HCT116 (cell line): ENCODE measurements at regions not wholly inside any gene's neighbourhood (a gene's known extent, or its start where the extent isn't known, plus 50 kb on each side); places are given as distances from the start of the nearest gene placed in this dataset.

Source experiments
- ATAC-seq: fragments of 200-7000 bp; cut with Tn5 transposase; 2 replicates; pipeline ENCODE4 v1.9.1; 2020; ENCODE audit warnings: mild to moderate bottlenecking, moderate library complexity
- BruUV-seq: library from RNA; stranded (reverse); fragments of 400-500 nt; replicated peaks from 2 replicates; lab custom pipeline; 2021; lab: Mats Ljungman, UMichigan
- CTCF ChIA-PET: fragments of 300-600 bp; sonication (Branson Sonifier 250); formaldehyde crosslinking; loops from one replicate; lab custom pipeline; 2021; ENCODE audit warnings: antibody characterized with exemption; lab: Charles Lee
- POLR2A ChIA-PET: fragments of 300-600, 350-600 bp; sonication (Branson Sonifier 250); formaldehyde crosslinking; loops from one replicate; lab custom pipeline; 2021; ENCODE audit warnings: antibody characterized with exemption; lab: Charles Lee
- RAD21 ChIA-PET, 2 experiments: fragments of 300-600 bp; sonication (Branson Sonifier 250); formaldehyde crosslinking; loops; one replicate each; lab custom pipeline; 2023; ENCODE audit warnings: low total read pairs in 2 of 2; ENCODE audit not compliant: uncharacterized antibody in 2 of 2, unreplicated experiment in 2 of 2, low non-redundant PET in 1 of 2; lab: Charles Lee
- DNase-seq: peaks from one replicate; pipeline ENCODE4 v3.0.0-alpha.2; 2010; ENCODE audit warnings: low read depth, low spot score
- H2AFZ ChIP-seq: fragments of 200-600 bp; shearing (Covaris generic), sonication (generic); 2 replicates; pipeline ENCODE4 v1.6.1; 2017; ENCODE audit warnings: low read depth, mixed run types, mixed read lengths, antibody characterized with exemption, low read length; ENCODE audit not compliant: poor library complexity, severe bottlenecking
- H3K27ac ChIP-seq: 2 replicates; pipeline ENCODE4 v1.5.1; 2012; ENCODE audit warnings: low read depth, low read length
- H3K27me3 ChIP-seq: fragments of 200-600 bp; sonication (generic); 2 replicates; pipeline ENCODE4 v1.6.1; 2016; ENCODE audit warnings: mixed run types, low read length, mixed read lengths; ENCODE audit not compliant: insufficient read depth
- H3K36me3 ChIP-seq, 2 experiments: fragments of 200-500 bp in 1 of 2; fragments of 200-600 bp in 1 of 2; sonication (Bioruptor generic) in 1 of 2; sonication (generic) in 1 of 2; 2 replicates each; pipeline versions ENCODE4 v1.5.1 to v1.6.1; 2014 to 2016; ENCODE audit warnings: low read length in 2 of 2, inconsistent platforms in 1 of 2, mixed read lengths in 1 of 2, mixed run types in 1 of 2; ENCODE audit not compliant: insufficient read depth in 2 of 2, control insufficient read depth in 1 of 2
- H3K4me1 ChIP-seq, 2 experiments: fragments of 200-600 bp in 1 of 2; sonication (generic) in 1 of 2; 2 replicates each; pipeline versions ENCODE4 v1.5.1 to v1.6.1; 2012 to 2017; ENCODE audit warnings: low read length in 2 of 2, inconsistent platforms in 1 of 2, mild to moderate bottlenecking in 1 of 2, mixed read lengths in 1 of 2, mixed run types in 1 of 2, moderate library complexity in 1 of 2; ENCODE audit not compliant: insufficient read depth in 2 of 2, control insufficient read depth in 1 of 2
- H3K4me2 ChIP-seq: fragments of 200-600 bp; sonication (generic); 2 replicates; pipeline ENCODE4 v1.6.1; 2017; ENCODE audit warnings: mixed run types, low read length, mixed read lengths
- H3K4me3 ChIP-seq, 2 experiments: fragments of 200-600 bp in 1 of 2; sonication (generic) in 1 of 2; replicated peaks in 1 of 2; 2 replicates each; pipeline ENCODE4 v1.5.1; 2011 to 2016; ENCODE audit warnings: low read length in 2 of 2, control low read depth in 1 of 2, low read depth in 1 of 2, mild to moderate bottlenecking in 1 of 2, mixed read lengths in 1 of 2, mixed run types in 1 of 2
- H3K79me2 ChIP-seq: fragments of 200-600 bp; sonication (generic); 2 replicates; pipeline ENCODE4 v1.6.1; 2017; ENCODE audit warnings: mild to moderate bottlenecking, mixed run types, low read length, moderate library complexity, mixed read lengths; ENCODE audit not compliant: insufficient read depth
- H3K9ac ChIP-seq: fragments of 200-600 bp; sonication (generic); 2 replicates; pipeline ENCODE4 v1.6.1; 2016; ENCODE audit warnings: low read length, mixed read lengths
- H3K9me2 ChIP-seq: fragments of 200-600 bp; sonication (generic), shearing (Covaris generic); 2 replicates; pipeline ENCODE4 v1.6.1; 2017; ENCODE audit warnings: mixed run types, mild to moderate bottlenecking, moderate library complexity; ENCODE audit not compliant: insufficient read depth
- H3K9me3 ChIP-seq, 2 experiments: fragments of 200-500 bp in 1 of 2; fragments of 200-600 bp in 1 of 2; sonication (Bioruptor generic) in 1 of 2; sonication (generic) in 1 of 2; 2 replicates each; pipeline ENCODE4 v1.6.1; 2014 to 2017; ENCODE audit warnings: low read length in 2 of 2, mixed read lengths in 2 of 2, inconsistent platforms in 1 of 2, low read depth in 1 of 2, mild to moderate bottlenecking in 1 of 2, mixed run types in 1 of 2, moderate library complexity in 1 of 2; ENCODE audit not compliant: control insufficient read depth in 1 of 2, insufficient read depth in 1 of 2
- H4K20me1 ChIP-seq: fragments of 200-600 bp; sonication (generic), shearing (Covaris generic); 2 replicates; pipeline ENCODE4 v1.6.1; 2017; ENCODE audit warnings: mixed run types, mild to moderate bottlenecking, moderate library complexity; ENCODE audit not compliant: insufficient read depth
- CEBPB ChIP-seq: IDR thresholded peaks from 2 replicates; pipeline ENCODE4 v1.6.1; 2012; ENCODE audit warnings: low read depth
- EGR1 ChIP-seq: IDR thresholded peaks from 2 replicates; pipeline ENCODE4 v1.6.1; 2012; ENCODE audit warnings: low read depth
- EZH2phosphoT487 ChIP-seq: fragments of 200-600 bp; IDR thresholded peaks from 2 replicates; pipeline ENCODE4 v1.6.1; 2018; ENCODE audit warnings: antibody characterized with exemption, borderline replicate concordance
- FOSL1 ChIP-seq: IDR thresholded peaks from 2 replicates; pipeline ENCODE4 v1.6.1; 2012; ENCODE audit warnings: low read depth
- JUND ChIP-seq: IDR thresholded peaks from 2 replicates; pipeline ENCODE4 v1.6.1; 2012
- MAX ChIP-seq: IDR thresholded peaks from 2 replicates; pipeline ENCODE4 v1.6.1; 2012
- POLR2AphosphoS5 ChIP-seq: IDR thresholded peaks from 2 replicates; pipeline ENCODE4 v1.6.1; 2011; ENCODE audit warnings: mild to moderate bottlenecking, low read depth, low read length, moderate library complexity
- RAD21 ChIP-seq: IDR thresholded peaks from 2 replicates; pipeline ENCODE4 v1.6.1; 2012; ENCODE audit warnings: low read depth, mild to moderate bottlenecking
- SP1 ChIP-seq: IDR thresholded peaks from 2 replicates; pipeline ENCODE4 v1.6.1; 2012; ENCODE audit warnings: low read depth
- SRF ChIP-seq: IDR thresholded peaks from 2 replicates; pipeline ENCODE4 v1.6.1; 2012; ENCODE audit warnings: low read depth
- TCF7L2 ChIP-seq: IDR thresholded peaks from 2 replicates; pipeline ENCODE4 v1.7.0; 2011; ENCODE audit warnings: borderline replicate concordance, inconsistent platforms; ENCODE audit not compliant: insufficient read depth, insufficient read length; ENCODE audit errors: extremely low read depth
- YY1 ChIP-seq: IDR thresholded peaks from 2 replicates; pipeline ENCODE4 v1.6.1; 2011; ENCODE audit warnings: low read length, low read depth, moderate library complexity, mild to moderate bottlenecking; ENCODE audit not compliant: insufficient replicate concordance; ENCODE audit errors: extremely low read depth
- ZFX ChIP-seq: fragments of 450-650 bp; IDR thresholded peaks from 2 replicates; pipeline ENCODE4 v1.6.1; 2017
- intact Hi-C: fragments of 100-400 bp; cut with micrococcal nuclease; formaldehyde crosslinking; loops from 2 replicates; pipeline ENCODE4 v1.10.0; 2022

DNA sequence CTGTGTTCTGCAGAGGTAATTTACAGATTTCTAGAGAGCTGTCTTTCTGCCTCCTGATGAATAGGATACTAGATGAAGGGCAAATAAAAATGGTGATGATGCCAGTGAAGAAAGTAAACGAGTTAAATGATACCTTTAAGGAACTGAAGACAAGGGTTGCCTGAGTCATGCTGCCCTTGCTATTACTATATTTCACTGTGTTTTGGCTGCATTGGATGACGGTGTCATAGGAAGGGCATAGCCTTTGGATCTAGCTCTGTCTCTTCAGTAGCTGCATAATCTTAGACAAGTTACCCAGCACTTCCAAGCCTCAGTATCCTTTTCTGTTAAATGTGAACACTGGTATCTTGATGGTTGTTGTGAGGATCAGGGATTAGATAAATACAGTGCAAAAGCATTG is 131.5 kb upstream of the FGGY start (continued):
- no peak for TF ChIP-seq TCF7L2
- TF ChIP-seq, all 23 proteins: peak for 0

- Histone ChIP-seq H3K36me3 (no peaks in the 10 kb centered on the region), H3K9me2 (no peaks in the 10 kb centered on the region), H3K27ac (no peak overlapping the region), H3K27me3 (no peaks in the 10 kb centered on the region), H2AFZ (no peak overlapping the region), H4K20me1 (no peaks in the 10 kb centered on the region), H3K79me2 (no peaks in the 10 kb centered on the region), H3K4me1 (no peaks in the 10 kb centered on the region), H3K9me3 (no peaks in the 10 kb centered on the region), H3K4me2 (no peak overlapping the region), H3K4me3 (no peak overlapping the region)
- ChIA-PET CTCF (no interaction called here), RAD21 (no interaction called here)
- no TSS peak for BruUV-seq
- TF ChIP-seq CEBPB = no peak
- no peak for TF ChIP-seq SRF
- no peak for TF ChIP-seq ZFX
- no peak for TF ChIP-seq EGR1
- no peak for TF ChIP-seq MAX
- TF ChIP-seq SP1 = no peak
- no peak for TF ChIP-seq YY1
- TF ChIP-seq JUND = no peak
- no peak for TF ChIP-seq TCF7L2
- TF ChIP-seq FOSL1 = no peak
- no peak for TF ChIP-seq RAD21
- TF ChIP-seq EZH2phosphoT487 = no peak
- no peak for TF ChIP-seq POLR2AphosphoS5
- TF ChIP-seq, all 23 proteins: peak for 0
- intact Hi-C loops = no loop called here
- DNase-seq (no peak), ATAC-seq (no peak)
- POLR2A ChIA-PET = no interaction called here
- no peak overlapping the region for H3K9ac ChIP-seq
Observed at GRCh38 chr1:59169703-59170102, 127.2 kb upstream of the FGGY start.
